Heart left ventricle (tissue), 13 donors: ENCODE measurements at regions not wholly inside any gene's neighbourhood (a gene's known extent, or its start where the extent isn't known, plus 50 kb on each side); places are given as distances from the start of the nearest gene placed in this dataset.

ENCODE experiments used
- POLR2A ChIP-seq, 2 donors: fragments of 450-650 bp; IDR thresholded peaks; one replicate each; pipeline ENCODE4 v1.6.1; 2017; ENCODE audit warnings: antibody characterized with exemption in 2 of 2, mild to moderate bottlenecking in 2 of 2, moderate library complexity in 2 of 2
- TF ChIP-seq, protein P1 (sequence below), 12 donors: fragments of 200-600 bp; sonication (generic) in 4 of 12; IDR thresholded peaks; one replicate each; pipeline versions ENCODE4 v1.5.0 to v1.8.0; 2018 to 2022; ENCODE audit warnings: antibody characterized with exemption in 12 of 12, mild to moderate bottlenecking in 5 of 12
- donor health status: ischemic (EF 13 %, LVEDD 7.1; RV severe dilation, severe dysfunction).
- donor health status: DM: no; HTN: yes; CAD: no.
- donor health status: DM: no; HTN: no; CAD: no.
- donor health status: ischemic (EF 25% LVEDD 6.9; RV normal size, moderate dysfunction).
- donor health status: ischemic (EF 25% LVEDD 5.7; RV mildly dilated, moderate dysfunction).
- donor health status: ischemic (EF 35%, LVEDD 5.7; RV mildly dilated, moderate dysfunction).
- donor health status: nonischemic (EF 11% LVEDD 7.7; RV severe dilation, severe dysfunction).
- donor health status: DM: yes; HTN: yes; CAD: no.
- donor health status: PGD.
- donor health status: ischemic (EF 29% LVEDD 5.4; RV normal size, mild dysfunction).
- donor health status: nonischemic (EF 23%, LVEDD 6.1; RV moderate dilation, normal function).

DNA sequence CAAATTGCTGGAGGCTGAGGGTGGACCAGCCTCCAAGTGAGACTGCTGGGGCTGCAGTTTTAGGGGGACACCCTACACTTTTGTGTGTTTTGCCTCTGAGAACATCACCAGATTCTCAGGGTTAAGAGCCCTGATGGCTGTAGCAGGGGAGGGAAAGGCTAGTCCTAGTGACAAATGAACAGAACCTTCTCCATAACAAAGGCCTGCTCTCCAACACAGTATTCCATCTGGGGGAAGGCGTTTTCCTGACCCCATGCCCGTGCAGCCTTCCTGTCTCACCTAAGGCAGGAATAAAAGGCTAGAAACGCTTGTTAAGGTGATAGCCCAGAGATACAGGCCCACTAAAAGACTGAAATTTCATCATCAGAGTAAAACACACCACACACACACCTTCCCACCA is 50.2 kb upstream of the NSMCE3 start:
- TF ChIP-seq, protein P1, sequence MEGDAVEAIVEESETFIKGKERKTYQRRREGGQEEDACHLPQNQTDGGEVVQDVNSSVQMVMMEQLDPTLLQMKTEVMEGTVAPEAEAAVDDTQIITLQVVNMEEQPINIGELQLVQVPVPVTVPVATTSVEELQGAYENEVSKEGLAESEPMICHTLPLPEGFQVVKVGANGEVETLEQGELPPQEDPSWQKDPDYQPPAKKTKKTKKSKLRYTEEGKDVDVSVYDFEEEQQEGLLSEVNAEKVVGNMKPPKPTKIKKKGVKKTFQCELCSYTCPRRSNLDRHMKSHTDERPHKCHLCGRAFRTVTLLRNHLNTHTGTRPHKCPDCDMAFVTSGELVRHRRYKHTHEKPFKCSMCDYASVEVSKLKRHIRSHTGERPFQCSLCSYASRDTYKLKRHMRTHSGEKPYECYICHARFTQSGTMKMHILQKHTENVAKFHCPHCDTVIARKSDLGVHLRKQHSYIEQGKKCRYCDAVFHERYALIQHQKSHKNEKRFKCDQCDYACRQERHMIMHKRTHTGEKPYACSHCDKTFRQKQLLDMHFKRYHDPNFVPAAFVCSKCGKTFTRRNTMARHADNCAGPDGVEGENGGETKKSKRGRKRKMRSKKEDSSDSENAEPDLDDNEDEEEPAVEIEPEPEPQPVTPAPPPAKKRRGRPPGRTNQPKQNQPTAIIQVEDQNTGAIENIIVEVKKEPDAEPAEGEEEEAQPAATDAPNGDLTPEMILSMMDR (IDR thresholded peaks at IDR 0.05), result no peak
- TF ChIP-seq POLR2A (IDR thresholded peaks at IDR 0.05), result no peak
